ENCODE measurements at regions not wholly inside any gene's neighbourhood (a gene's known extent, or its start where the extent isn't known, plus 50 kb on each side); places are given as distances from the start of the nearest gene placed in this dataset.
A peak's percentile ranks its signal among the peaks of the same experiment; 100 is the strongest.

DNA sequence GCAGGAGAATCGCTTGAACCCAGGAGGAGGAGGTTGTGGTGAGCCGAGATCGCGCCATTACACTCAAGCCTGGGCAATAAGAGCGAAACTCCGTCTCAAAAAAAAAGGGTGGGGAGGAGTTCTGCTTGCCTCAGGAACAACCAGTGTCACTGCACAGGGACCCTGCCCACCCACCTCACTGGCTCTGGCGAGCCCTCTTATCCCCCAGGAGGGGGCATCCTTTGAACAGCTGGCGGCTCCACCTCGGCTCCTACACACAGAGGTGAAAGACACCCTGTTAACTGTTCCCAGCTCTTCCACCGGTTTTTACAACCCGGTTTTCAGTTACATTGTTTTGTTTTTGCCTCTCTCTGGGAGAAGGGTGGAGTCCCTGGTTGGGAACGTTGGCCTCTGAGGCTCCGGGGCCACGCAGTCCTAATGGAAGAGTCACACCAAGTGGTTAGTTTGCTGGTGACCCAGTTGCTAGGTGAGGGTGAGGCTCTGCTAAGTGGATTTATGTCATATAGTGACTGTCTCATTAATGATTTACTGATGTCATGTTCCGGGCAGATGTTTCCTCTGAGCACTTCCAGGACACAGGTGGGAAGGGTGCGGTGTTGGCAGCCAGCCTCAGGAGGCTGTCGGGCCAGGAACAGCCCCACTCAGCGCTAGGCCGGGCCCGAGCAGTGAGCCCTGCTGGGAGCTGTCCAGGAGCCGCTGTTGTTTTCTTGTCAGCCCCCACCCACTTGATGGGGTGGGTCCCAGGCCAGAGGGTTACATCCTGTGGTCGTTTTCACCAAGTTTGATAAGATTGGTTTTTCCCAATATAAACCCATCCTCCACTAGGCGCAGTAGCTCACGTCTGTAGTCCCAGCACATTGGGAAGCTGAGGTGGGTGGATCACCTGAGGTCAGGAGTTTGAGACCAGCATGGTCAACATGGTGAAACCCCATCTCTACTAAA, 4474.3 kb upstream of the OR11H1 start:
- DNase-seq (ENCODE audit: low spot score) = peak; percentile 59

DNA sequence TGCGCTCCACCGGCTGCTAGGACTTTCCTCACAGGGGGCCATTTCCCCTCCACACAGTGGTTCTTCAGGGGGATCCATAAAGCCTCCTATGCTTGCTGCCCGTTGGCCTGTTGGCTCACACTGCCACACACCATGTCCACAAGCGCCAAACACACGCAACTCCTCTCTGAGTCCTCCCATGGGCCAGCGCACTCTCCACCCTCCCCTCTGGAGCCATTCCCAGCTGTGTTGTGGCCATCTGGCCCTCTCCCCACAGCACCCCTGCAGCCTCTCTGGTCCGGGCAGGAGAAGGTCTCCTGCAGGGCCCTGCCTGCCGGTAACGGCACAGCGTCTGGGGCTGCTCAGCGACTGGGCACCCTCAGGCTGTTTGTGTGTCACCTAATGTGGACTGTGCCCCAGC, 4473.3 kb upstream of the OR11H1 start:
- DNase-seq (ENCODE audit: low spot score) = peak; percentile 64

DNA sequence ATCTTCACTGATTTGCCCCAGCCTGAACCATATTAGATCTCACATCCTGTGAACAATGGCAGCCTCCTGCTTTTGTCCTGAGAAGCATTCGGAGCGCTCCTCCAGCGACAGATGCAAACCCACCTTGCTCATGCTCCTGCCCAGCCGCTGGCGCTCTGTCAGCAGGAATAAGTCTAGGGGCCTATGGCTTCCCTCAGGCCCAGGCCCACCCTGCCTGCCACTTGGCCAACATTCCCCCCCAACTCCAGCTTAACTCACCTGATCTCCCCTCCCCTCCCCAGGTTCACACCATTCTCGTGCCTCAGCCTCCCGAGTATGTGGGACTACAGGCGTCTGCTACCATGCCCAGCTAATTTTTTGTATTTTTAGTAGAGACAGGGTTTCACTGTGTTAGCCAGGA, 4472.8 kb upstream of the OR11H1 start:
- DNase-seq (ENCODE audit: low spot score) = peak; percentile 65

DNA sequence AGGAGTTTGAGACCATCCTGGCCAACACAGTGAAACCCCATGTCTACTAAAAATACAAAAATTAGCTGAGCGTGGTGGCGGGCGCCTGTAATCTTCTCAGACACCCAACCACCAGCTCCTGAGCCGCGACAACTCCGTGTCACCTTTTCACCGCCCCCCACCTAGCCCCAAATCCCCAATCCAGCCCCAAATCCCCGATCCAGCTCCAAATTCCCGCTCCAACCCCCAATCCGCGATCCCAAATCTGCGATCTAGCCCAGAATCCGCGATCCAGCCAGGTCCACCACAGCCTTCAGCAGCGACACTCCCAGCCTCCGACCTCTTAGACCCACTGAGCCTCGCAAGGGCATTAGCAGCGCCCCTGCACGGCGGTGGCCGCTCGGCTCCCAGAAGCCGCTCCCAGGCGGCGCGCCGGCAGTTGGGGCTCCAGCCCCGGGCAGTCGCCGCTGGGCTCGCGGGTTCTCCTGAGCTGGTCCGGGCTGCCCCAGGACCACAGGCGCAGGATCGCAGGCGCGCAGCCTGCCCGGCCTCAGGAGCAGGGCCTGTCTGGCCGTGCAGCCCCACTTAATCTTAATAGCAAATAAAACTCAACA, 4469.9 kb upstream of the OR11H1 start:
- DNase-seq (ENCODE audit: low spot score) = peak; percentile 64

DNA sequence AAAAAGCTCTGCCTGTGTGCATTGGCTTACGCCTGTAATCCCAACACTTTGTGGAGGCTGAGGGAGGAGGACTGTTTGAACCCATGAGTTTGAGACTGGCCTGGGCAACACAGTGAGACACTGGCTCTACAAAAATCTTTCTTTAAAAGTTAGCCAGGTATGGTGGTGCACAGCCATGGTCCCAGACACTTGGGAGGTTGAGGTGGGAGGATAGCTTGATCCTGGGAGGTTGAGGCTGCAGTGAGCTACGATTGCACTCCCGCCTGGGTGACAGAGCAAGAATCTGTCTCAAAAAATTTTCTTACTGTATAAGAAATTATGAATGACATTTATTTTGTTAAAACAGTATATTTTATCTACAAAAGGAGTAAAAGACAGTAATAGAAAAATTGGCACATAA, 4468.9 kb upstream of the OR11H1 start:
- DNase-seq (ENCODE audit: low spot score) = peak; percentile 42

DNA sequence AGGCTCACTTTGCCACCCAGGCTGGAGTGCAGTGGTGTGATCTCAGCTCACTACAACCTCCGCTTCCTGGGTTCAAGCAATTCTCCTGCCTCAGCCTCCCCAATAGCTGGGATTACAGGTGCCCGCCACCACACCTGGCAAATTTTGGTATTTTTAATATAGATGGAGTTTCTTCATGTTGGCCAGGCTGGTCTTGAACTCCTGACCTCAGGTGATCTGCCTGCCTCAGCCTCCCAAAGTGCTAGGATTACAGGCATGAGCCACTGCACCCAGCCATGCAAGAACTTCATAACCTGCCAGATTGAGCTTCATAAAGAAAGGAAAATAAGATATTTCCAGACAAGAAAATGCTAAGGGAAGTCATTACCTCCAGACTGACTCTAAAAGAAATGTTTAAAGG, 4467.2 kb upstream of the OR11H1 start:
- peak; percentile 23 for DNase-seq (ENCODE audit: low spot score)

DNA sequence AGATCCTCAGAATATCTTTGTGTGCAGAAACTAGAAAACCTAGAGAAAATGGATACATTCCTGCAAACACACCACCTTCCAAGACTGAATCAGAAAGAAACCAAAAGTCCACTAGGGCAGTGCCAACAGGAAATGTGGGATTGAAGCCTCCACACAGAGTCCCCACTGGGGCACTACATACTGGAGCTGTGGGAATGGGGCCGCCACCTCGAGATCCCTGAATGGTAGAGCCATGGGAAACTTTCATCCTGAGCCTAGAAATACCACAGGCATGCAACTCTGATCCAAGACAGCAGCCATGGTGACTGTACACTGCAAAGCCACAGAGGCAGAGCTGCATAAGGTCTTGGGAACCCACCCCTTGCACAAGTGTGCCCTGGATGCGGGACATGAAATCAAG, 4465.5 kb upstream of the OR11H1 start:
- DNase-seq (ENCODE audit: low spot score) = peak; percentile 64

DNA sequence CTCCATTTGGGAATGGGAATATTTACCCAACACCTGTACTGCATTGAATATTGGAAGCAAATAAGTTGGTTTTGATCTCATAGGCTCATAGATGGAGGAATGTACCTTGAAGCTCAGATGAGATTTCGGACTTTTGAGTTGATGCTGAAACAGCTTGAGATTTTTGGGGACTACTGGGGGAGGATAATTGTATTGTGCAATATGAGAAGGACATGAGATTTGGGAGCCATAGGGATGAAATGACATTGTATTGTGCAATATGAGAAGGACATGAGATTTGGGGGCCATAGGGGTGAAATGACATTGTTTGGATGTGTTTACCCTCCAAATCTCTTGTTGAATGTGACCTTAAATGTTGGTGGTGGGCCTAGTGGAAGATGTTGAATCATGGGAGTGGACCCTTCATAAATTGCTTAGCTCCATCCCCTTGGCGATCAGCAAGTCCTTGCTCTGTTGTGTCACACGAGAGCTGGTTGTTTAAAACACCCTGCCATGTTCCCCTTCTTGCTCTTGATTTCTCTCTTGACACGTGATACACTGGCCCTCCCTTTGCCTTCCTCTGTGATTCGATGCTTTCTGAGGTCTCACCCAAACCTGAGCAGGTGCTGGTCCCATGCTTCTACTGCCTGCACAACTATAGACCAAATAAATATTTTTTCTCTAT, 4464.8 kb upstream of the OR11H1 start:
- peak; percentile 23 for DNase-seq (ENCODE audit: low spot score)

DNA sequence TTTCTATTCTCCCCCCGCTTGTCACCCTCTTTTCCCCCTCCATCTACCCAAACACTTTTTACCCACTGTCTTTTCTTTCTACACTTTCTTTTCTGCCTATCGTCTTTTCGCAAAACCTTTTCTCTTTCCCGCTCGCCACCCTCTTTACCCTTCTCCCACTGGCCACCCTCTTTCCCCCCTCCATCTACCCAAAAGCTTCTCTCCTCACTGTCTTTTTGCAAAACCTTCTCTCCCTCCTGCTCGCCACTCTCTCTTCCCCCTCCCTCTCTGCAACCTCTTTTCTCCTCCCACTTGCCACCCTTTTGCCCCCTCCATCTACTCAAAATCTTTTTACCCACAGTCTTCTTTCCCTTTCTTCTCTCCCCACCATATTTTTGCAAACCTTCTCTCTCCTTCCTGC, 4462.8 kb upstream of the OR11H1 start:
- peak; percentile 66 for DNase-seq (ENCODE audit: low spot score)

DNA sequence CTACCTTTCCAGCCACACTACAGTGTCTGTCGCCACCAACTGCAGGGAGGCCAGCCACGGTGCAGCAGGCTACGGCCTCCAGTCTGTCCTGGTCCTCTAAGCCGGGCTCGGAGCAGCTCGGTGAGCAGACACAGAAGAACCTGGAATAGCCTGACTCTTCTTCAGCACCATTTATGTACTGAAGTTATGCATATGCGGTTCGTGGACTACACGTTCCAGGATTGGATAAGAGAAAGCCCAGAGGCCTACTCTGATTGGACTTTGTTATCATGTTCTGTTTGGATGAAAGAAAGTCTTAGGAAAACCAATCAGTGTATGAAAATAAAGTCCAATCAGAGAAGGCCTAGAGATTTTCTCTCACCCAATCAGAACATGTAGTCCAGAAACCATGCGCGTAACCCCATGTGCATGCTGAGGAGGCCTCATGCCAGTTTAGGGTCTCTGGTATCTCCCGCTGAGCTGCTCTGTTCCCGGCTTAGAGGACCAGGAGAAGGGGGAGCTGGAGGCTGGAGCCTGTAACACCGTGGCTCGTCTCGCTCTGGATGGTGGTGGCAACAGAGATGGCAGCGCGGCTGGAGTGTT, 4462.0 kb upstream of the OR11H1 start:
- DNase-seq (ENCODE audit: low spot score) = peak; percentile 44

DNA sequence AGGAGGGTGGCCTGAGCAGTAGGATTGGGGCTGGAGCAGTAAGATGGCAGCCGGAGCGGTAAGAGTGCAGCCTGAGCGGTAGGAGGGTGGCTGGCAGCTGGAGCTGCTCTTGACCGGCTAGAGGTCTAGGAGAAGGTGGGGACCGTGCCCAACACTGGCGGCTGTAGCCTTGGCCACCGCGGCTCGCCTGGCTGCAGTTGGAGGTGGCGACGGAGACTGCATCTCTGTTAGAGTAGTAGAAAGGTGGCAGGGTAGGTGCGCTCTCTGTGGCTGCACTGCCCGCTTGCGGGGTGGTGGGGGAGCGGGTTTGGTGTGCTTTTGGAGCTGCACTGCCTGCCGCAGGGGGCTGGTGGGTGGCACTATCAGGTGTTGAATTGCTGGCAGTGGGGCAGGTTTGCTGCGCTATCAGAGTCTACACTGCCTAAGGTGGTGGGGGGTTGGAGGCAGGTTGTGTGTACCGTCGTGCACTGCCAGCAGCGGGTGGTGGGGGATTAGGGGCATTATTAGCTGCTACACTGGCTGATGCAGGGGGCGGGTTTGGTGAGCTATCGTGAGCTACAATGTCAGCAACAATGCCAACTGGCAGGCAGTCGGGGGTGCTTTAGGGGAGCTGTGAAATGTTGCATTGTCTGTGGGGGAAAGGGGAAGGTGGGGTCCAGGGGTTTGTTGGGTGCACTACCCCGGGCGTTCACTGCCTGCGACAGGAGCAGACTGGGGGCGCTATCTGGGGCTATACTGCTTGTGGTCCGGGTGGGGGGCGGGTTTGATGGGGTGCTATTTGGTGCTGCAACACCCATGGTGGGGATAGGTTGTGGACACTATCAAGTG, 4461.3 kb upstream of the OR11H1 start:
- DNase-seq (ENCODE audit: low spot score) = peak; percentile 76

DNA sequence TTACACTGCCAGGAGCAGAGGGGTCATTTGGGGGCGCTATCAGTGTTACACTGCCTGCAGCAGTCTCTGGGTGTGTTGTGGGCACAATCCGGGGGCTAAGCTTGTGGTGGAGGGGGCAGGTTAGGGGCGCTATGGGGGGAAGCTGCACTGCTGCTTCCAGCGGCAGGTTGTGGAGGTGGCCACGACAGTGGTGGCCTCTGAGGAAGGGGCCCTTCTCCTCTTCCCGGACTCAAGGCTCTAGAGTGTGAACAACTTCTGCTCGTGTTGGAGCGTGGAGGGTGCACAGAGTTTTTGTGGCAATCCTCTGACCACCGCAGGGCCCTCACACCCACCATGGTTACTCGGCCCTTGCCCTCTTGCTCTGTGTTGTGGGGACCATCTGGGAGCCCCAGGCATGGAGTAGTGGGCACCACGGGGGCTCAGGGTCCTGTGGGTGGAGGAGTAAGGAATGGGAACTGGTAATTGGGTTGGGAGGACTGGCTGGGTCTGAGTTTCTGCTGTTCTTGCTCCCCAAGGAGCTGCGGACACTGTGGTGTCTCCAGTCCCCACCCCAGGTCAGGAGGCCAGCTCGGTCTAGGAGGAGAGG, 4460.6 kb upstream of the OR11H1 start:
- DNase-seq (ENCODE audit: low spot score) = peak; percentile 65

DNA sequence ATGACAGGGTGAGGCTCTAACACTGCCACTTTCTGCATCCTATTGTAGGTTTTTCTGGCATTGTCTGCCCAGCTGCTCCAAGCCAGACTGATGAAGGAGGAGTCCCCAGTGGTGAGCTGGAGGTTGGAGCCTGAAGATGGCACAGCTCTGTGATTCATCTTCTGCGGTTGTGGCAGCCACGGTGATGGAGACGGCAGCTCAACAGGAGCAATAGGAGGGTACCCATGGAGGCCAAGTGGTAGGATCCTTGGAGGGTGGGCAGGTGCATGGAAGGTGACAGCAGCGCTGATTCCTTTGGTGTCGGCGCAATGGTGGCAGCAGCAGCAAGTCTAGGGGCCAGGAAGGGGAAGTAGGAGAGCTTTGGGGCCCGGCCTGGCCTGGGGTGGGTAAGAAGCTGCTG, 4460.1 kb upstream of the OR11H1 start:
- DNase-seq (ENCODE audit: low spot score) = peak; percentile 70

DNA sequence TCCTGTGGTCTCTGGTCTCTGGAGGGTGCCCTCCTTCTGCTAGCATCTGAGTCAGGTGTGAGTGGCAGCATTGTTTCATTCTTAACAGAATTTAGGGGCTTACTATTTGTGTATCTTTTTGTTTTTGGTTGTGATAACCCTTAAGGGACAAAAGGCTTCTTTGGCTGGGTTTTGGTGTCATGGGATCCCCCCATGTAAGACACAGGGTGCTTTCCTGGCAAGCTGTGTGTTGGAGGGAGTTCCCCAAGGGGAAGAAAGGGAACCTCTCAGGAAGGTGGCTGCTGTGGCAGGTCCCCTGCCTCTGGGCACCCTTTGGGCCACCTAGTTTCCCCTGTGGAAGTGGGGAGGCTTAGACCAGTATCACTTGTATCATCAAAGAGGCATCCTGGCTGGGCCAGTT, 4459.6 kb upstream of the OR11H1 start:
- DNase-seq (ENCODE audit: low spot score) = peak; percentile 38
